HG02759 (cell line): ENCODE measurements at regions not wholly inside any gene's neighbourhood (a gene's known extent, or its start where the extent isn't known, plus 50 kb on each side); places are given as distances from the start of the nearest gene placed in this dataset.
"Not testable (repeated sequence)": the region's sequence is repeated elsewhere in the genome, so short reads cannot be mapped to it uniquely, and the experiment has no call there.

Experiments used
- ATAC-seq: cut with Tn5 transposase; IDR thresholded peaks from one replicate; pipeline ENCODE4 v1.9.1; 2021; ENCODE audit warnings: mild to moderate bottlenecking, moderate library complexity; ENCODE audit not compliant: unreplicated experiment

DNA sequence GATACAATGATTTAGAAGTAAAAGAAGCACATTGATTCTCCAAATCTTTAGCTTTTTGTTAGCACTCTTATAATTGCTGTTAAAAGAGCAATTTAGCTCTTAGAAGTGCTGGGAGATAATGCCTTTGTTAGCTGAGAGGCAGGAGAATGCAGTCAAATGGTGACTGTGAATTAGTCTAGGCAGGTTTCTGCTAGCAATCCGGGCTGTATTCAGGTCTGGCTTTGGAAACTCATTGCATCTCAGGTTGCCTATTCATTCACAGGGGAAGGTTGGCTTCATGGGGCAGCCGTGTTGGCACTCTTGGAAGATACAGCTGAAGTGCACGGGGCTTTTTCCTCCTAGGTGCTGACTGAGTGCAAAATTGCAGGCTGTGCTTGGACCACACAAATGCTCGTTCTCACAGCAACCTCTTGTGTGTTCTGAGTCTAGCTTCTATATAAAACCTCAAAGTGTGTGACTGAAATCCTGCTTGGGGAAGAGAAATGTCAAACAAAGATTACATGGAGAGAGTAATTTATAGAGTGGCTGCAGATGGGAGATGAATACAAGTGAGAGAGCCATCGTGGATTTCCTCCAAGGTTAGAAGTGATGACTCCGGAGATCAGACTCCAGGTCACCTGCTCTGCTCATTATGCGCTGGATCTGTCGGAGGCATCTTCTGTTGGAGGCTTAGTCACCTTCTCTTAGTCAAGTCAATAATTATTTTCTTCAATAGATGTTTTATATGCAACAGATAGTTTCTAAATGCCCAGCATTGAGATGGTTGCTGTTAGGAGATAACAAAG is 167.8 kb downstream of the PMAIP1 start:
- no peak for ATAC-seq

- no peak for ATAC-seq
Observed at GRCh38 chr18:60066219-60066975, 166.6 kb downstream of the PMAIP1 start.

DNA sequence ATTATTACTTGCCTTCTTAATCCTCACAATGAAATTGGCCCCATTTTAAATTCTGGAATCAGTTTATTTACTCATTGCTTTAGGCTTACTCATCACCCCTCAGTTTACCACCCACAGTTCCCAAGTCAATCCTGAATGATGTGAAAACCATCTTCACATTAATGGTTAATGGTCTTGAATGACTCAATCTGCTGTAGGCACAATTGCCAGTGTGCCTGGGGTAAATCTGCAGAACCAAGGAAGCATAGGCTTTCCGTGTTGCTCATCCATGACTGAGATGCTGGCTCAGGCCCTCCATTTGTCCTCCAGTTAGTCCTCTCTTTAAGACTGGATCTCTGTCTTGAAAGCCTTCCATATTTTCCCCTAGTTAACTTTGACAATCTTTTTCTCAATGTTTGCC is 164.5 kb downstream of the PMAIP1 start:
- no peak for ATAC-seq

DNA sequence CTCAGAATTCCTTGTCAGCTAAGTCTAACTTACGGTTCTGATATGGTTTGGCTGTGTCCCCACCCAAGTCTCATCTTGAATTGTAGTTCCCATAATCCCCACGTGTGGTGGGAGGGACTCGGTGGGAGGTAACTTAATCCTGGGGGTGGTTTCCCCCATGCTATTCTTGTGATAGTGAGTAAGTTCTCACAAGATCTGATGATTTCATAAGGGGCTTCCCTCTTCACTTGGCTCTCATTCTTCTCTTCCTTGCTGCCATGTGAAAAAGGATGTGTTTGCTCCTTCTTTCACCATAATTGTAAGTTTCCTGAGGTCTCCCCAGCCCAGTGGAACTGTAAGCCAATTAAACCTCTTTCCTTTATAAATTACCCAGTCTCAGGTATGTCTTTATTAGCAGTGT is 163.0 kb downstream of the PMAIP1 start:
- ATAC-seq = not testable (repeated sequence)

GRCh38 chr18:60062396-60062795 is 162.6 kb downstream of the PMAIP1 start:
- ATAC-seq = no peak

DNA sequence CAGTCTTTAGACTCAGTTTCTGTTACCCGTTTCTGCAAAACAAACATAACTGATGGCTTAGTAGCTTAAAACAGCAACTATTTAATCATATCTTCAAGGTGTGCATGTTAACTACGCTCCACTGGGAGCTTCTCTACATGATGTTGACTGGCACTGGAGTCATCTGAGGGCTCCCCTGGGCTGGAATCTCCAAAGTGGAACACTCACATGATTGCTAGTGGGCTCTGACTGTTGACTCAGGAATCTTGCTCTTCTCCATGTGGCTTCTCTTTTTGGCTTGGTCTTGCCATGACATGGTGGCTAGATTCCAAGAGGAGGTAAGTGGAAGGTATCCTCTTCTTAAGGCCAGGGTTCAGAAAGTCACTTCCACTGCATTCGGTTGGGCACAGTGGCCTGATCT is 160.8 kb downstream of the PMAIP1 start:
- no peak for ATAC-seq

DNA sequence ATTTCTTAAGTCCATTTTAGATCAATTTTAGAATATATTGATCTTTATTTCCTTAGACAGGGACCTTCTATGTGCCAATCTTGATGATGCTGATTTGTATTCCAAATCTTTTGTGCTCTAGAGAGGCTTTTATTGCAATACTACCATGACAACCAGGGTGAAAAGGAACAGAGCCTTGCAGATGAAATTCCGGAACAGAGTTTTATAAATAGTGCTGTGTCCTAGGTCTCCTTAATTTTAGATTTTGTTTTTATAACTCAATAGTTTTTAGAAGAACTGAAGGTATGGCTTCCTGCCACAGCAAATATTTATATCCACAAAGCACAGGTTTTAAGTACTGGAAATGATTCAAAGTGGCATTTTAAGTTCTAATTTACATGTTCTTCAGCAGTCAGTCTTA is 160.2 kb downstream of the PMAIP1 start:
- no peak for ATAC-seq

DNA sequence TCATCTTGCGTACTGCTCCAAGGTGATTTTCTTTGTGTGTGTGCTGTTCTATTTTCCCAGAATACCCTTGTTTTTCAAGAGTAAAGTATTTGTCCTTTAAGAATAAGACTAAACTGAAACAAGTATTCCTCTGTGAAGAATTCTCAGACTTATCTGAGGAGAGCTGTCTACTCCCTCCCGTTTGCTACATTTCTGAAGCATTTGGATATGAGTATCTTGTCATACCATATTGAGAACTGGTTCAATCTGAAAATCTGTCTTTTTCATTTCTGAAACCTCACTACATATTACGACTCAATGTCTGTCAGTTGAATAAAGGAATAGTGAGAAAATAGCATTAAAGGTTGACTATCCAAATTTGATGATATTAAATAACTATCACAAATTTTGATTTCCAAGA is 159.4 kb downstream of the PMAIP1 start:
- no peak for ATAC-seq

DNA sequence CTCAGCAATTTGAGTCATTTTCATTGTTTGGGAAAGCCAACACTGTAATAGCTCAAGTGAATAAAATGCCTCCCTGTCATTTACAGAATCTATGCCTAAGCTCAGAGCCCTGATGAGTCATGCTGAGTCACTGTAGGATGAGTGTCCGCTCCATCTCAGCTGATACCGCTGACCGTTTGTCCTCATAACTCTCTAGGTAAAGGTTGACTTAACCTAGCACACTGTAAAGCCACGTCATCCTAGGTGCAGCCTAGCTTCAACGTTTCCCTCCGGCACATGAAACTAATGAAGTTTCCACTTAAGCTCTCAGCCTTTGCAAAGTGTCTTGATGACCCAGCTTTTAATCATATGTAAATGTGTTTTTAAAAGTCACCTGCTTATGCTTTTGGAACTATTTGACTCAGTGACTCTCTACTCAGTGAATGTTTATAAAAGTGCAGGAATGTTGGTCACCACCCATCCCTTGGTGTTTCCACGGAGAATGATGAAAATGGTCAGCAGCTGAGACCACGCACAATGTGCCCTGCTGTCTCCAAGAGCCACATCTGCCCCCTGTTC is 154.0 kb downstream of the PMAIP1 start:
- no peak for ATAC-seq

- ATAC-seq = no peak
Observed at GRCh38 chr18:60050821-60051220, 151.0 kb downstream of the PMAIP1 start.

DNA sequence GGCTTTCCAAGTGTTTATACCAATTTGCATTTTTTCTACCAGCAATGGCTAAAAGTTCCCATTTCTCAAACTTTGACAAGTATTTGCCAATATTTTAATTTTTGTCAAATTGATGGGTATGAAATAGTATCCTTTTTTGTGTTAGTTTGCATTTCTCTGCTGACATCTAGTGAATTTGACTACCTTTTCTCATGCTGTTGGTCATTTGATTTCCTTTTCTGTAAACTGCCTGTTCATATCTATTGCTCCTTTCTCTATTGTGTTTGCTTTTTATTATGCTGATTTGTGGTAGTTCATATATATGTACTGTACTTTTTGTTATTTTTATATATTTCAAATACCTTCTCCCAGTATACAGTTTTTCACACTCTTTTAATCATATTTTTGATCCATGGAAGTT is 149.4 kb downstream of the PMAIP1 start:
- ATAC-seq = no peak

- no peak for ATAC-seq
Observed at GRCh38 chr18:60047556-60047955, 147.8 kb downstream of the PMAIP1 start.

DNA sequence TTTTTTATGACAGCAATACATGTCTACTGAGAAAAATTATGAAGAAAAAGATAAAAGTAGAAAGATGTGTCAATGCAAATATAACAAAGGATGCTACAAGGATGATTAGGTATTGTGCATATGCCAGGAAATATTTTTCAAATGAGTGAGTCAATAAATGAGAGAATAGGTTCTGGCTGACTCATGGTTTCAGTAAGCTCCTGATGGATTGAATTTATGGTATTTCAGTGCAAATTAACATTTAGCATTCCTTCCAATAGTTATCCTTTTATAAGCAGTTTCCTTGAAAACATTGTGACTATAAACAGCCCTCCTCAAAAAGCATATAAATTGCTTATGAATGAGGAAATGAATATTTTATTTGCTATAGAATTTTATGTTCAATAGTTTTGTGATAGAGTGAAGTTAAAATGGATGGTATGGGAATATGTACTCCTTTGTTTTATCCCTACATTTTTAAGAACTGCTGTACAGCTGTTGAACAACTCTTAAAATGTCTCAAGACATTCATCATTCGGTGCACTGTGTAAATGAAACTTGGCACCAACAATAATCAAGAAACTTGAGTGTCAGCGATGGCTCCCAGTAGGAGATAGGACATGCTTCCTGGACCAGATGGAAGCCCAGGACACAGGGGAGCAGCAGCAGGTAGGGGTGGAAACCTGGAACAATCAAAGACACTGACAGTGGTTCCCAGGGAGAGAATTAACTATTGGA is 144.7 kb downstream of the PMAIP1 start:
- no peak for ATAC-seq

DNA sequence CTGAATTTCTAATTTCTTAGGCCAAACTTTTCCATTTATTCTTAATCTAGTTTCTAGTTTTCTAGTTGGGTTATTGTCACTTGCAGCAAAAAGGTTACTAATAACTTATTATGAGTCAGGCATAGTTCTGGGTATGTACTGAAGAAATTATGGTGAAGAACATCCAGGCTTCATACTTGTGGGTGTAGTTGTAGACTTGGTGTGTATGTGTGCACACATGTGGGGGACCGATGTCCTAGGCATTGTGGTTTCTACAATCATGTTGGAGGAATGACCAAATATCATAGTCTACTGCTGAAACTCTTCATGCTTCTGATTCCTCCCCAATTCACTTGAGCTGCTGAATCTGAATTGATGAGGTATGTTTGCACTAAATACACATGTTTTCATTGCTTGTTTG is 141.2 kb downstream of the PMAIP1 start:
- no peak for ATAC-seq

GRCh38 chr18:60038731-60039130 is 138.9 kb downstream of the PMAIP1 start:
- ATAC-seq = no peak

DNA sequence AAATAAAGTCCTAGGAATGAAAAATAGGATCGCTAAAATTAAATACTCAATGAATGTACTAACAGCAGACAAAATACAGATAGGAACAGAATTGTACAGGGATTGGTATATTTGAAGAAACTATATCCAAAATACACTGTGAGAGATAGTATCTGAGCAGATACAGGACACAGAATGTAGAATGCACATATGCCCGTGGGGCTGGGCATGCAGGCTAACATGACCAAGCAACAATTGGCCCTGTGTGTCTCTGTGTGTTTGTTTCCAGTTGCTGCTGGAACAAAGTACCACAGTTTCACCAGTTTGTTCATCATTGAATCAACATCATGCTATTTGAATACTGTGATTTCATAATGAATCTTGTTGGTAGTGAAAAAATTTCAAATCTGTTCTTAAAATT is 127.6 kb downstream of the PMAIP1 start:
- ATAC-seq = no peak

DNA sequence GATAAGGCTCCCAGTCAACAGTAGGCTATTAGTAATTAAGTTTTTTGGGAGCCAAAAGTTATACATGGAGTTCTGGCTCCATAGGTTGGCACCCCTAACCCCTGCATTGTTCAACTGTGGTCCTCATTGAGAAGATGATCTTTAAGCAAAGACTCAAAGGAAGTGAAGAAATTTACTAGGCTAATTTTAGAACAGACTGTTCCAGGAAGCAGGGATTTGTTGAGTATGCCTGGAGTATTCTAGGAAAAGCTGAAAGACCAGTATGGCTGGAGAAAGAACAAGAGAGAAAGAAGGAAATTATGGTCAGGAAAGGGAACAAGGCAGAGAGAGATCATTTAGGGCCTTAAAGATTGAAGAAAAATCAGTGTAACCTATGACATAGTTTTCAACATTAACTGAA is 125.1 kb downstream of the PMAIP1 start:
- ATAC-seq = no peak

DNA sequence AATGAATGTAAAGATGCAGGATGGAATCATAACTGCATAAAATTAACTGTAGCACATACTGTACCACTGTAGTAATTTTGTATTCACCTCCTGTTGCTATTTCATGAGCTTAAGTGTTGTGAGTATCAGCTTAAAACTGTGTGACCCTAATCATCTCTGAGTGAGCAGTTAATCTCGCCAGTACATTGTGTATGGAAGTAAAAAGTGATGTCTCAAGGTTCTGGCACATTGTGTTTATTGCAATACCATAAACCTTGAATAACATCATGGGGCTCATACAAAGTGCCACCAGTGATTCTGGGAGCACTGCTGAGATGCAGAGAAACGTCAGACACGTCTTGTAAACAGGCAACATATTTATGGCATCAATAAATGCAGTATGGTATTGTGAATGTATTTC is 124.5 kb downstream of the PMAIP1 start:
- ATAC-seq = no peak

DNA sequence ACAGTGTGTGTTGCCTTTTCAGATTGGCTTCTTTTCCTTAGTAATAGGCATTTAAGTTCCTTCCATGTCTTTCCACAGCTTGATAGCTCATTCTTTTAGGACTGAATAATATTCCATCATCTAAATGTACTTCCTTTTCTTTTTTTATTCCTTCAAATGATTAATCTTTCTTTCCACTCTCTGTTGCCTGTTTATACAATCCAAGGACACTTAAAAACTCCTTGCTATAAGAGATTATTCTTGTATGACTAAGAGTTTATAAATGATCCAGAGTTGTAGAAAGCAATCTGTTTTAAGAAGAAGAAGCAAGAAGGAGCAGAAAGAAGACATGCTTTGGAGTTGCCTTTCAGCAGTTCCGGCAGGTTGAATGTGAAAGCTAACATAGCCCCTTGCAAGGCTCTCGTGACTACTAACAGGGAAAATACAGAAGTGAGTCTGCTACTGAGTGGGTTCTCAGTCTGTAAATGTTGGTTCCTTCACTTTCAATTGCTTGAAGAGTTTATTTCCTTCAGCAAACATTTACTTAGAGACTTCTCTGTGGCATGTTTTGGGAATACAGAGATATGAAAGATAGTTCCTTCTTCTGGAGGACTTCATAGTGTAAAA is 123.0 kb downstream of the PMAIP1 start:
- no peak for ATAC-seq

- ATAC-seq = no peak
Observed at GRCh38 chr18:60021556-60021955, 121.8 kb downstream of the PMAIP1 start.
